ENCODE measurements at regions not wholly inside any gene's neighbourhood (a gene's known extent, or its start where the extent isn't known, plus 50 kb on each side); places are given as distances from the start of the nearest gene placed in this dataset.
"Not testable (repeated sequence)": the region's sequence is repeated elsewhere in the genome, so short reads cannot be mapped to it uniquely, and the experiment has no call there.

DNA sequence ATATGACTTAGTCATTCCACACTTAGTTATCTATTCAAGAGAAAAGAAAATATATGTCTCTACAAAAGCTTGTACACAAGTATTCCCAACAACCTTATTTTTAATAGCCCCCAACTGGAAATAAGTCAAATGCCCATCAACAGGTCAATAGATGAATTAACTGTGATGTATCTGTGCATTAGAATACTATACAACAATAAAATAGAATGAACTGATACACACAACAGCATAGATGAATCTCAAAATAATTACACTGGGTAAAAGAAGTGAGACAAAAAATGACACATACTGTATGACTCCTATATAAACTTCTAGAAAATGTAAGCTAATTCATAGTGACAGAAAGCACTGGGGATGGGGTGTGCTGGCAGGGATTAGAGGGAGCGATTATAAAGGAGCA is 354.1 kb upstream of the DIPK2B start:
- H3K9me3 ChIP-seq (ENCODE audit: low read depth, low read length) = no peaks in the 10 kb centered on the region
- no peaks in the 10 kb centered on the region for H3K79me2 ChIP-seq (ENCODE audit: insufficient read depth, low read length)
- no peak overlapping the region for H2AFZ ChIP-seq (ENCODE audit: low read length)
- no peaks in the 10 kb centered on the region for H3K36me3 ChIP-seq (ENCODE audit: insufficient read depth, low read length)
- TF ChIP-seq, protein P1, sequence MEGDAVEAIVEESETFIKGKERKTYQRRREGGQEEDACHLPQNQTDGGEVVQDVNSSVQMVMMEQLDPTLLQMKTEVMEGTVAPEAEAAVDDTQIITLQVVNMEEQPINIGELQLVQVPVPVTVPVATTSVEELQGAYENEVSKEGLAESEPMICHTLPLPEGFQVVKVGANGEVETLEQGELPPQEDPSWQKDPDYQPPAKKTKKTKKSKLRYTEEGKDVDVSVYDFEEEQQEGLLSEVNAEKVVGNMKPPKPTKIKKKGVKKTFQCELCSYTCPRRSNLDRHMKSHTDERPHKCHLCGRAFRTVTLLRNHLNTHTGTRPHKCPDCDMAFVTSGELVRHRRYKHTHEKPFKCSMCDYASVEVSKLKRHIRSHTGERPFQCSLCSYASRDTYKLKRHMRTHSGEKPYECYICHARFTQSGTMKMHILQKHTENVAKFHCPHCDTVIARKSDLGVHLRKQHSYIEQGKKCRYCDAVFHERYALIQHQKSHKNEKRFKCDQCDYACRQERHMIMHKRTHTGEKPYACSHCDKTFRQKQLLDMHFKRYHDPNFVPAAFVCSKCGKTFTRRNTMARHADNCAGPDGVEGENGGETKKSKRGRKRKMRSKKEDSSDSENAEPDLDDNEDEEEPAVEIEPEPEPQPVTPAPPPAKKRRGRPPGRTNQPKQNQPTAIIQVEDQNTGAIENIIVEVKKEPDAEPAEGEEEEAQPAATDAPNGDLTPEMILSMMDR (IDR thresholded peaks at IDR 0.05; ENCODE audit: extremely low read depth, low read depth, low read length) = no peak
- no peak overlapping the region for H3K4me3 ChIP-seq (ENCODE audit: insufficient read depth, low read length)
- peaks cover 24% of the 10 kb centered on the region for H3K27me3 ChIP-seq (ENCODE audit: insufficient read depth, low read length)
- H3K4me1 ChIP-seq (ENCODE audit: insufficient read depth, low read length) = no peaks in the 10 kb centered on the region
- H3K4me2 ChIP-seq (ENCODE audit: insufficient read depth, low read length) = no peak overlapping the region
- H4K20me1 ChIP-seq (ENCODE audit: insufficient read depth, low read length) = no peaks in the 10 kb centered on the region
- no peak overlapping the region for H3K27ac ChIP-seq (ENCODE audit: low read depth, low read length)
- no peak for DNase-seq (ENCODE audit: insufficient read length, low spot score, missing footprints)

DNA sequence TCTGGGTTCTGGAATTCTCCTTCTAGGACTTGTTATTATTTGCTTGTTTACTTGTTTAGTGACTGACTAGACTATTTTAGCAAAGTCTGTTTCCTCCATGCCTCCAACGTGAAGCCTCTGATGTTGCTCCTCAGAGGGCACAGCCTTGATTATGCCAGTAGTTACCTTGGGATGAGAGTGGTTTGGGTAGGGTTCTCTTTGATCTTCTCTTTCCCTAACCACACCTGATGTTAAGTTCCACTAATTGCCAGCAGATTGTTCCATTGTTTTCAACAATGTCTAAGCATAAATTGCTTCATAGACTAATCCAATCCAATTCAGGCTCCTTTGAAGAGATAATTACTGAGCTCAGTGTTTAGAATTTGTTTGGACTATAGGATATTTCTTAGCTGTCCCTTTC is 352.7 kb upstream of the DIPK2B start:
- no peak overlapping the region for H3K4me3 ChIP-seq (ENCODE audit: insufficient read depth, low read length)
- H3K79me2 ChIP-seq (ENCODE audit: insufficient read depth, low read length) = no peaks in the 10 kb centered on the region

DNA sequence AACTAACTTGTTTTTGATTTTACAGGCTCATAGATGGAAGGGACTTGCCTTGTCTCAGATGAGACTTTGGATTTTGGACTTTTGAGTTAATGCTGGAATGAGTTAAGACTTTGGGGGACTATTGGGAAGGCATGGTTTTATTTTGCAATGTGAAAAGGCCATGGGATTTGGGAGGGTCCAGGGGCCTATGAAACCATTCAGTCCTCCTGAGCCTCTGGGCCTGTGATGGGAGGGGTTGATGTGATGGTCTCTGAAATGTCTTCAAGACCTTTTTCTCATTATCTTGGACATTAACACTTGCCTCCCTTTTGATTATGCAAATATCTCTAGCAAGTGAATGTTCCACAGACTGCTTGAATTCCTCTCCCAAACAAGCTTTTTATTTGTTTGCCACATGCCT is 346.0 kb upstream of the DIPK2B start:
- DNase-seq (ENCODE audit: insufficient read length, low spot score, missing footprints) = not testable (repeated sequence)

More for the DNA sequence above, 352.7 kb upstream of the DIPK2B start:
- H2AFZ ChIP-seq (ENCODE audit: low read length) = no peak overlapping the region
- peaks cover 27% of the 10 kb centered on the region for H3K27me3 ChIP-seq (ENCODE audit: insufficient read depth, low read length)
- H4K20me1 ChIP-seq (ENCODE audit: insufficient read depth, low read length) = no peaks in the 10 kb centered on the region
- H3K4me1 ChIP-seq (ENCODE audit: insufficient read depth, low read length) = no peaks in the 10 kb centered on the region
- H3K27ac ChIP-seq (ENCODE audit: low read depth, low read length) = no peak overlapping the region
- H3K36me3 ChIP-seq (ENCODE audit: insufficient read depth, low read length) = no peaks in the 10 kb centered on the region
- TF ChIP-seq, protein P1 (IDR thresholded peaks at IDR 0.05; ENCODE audit: extremely low read depth, low read depth, low read length) = no peak
- no peak for DNase-seq (ENCODE audit: insufficient read length, low spot score, missing footprints)
- H3K9me3 ChIP-seq (ENCODE audit: low read depth, low read length) = no peaks in the 10 kb centered on the region
- no peak overlapping the region for H3K4me2 ChIP-seq (ENCODE audit: insufficient read depth, low read length)

DNA sequence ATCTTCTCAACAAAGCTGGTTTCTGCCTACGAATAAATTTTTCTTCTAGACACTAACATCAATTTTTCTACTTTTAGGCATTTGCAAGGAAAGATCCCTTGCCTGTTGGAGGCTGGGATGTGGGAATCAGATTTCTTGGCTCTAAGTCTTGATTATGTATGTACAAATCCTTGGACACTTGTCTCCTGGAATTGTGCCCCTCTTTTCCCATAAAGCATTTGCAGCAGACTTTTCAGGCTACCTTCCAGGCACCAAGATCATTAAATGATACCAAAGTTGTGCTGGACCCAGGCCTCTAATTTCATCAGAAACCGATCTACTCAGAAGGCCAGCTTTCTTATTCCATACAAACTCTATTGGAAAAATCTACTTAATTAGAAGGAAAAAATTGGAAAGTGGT is 339.5 kb upstream of the DIPK2B start:
- DNase-seq (ENCODE audit: insufficient read length, low spot score, missing footprints) = no peak
- H3K9me3 ChIP-seq (ENCODE audit: low read depth, low read length) = no peaks in the 10 kb centered on the region
- H3K36me3 ChIP-seq (ENCODE audit: insufficient read depth, low read length) = no peaks in the 10 kb centered on the region
- H3K79me2 ChIP-seq (ENCODE audit: insufficient read depth, low read length) = no peaks in the 10 kb centered on the region
- TF ChIP-seq, protein P1 (IDR thresholded peaks at IDR 0.05; ENCODE audit: extremely low read depth, low read depth, low read length) = no peak
- no peaks in the 10 kb centered on the region for H4K20me1 ChIP-seq (ENCODE audit: insufficient read depth, low read length)
- H3K27me3 ChIP-seq (ENCODE audit: insufficient read depth, low read length) = peaks cover 13% of the 10 kb centered on the region
- H3K4me2 ChIP-seq (ENCODE audit: insufficient read depth, low read length) = no peak overlapping the region
- H3K4me3 ChIP-seq (ENCODE audit: insufficient read depth, low read length) = no peak overlapping the region
- no peak overlapping the region for H2AFZ ChIP-seq (ENCODE audit: low read length)
- no peak overlapping the region for H3K27ac ChIP-seq (ENCODE audit: low read depth, low read length)
- H3K4me1 ChIP-seq (ENCODE audit: insufficient read depth, low read length) = no peaks in the 10 kb centered on the region

More for the DNA sequence above, 346.0 kb upstream of the DIPK2B start:
- H3K4me2 ChIP-seq (ENCODE audit: insufficient read depth, low read length); H3K4me3 ChIP-seq (ENCODE audit: insufficient read depth, low read length); H4K20me1 ChIP-seq (ENCODE audit: insufficient read depth, low read length); H3K4me1 ChIP-seq (ENCODE audit: insufficient read depth, low read length); H2AFZ ChIP-seq (ENCODE audit: low read length); H3K9me3 ChIP-seq (ENCODE audit: low read depth, low read length); H3K79me2 ChIP-seq (ENCODE audit: insufficient read depth, low read length); H3K36me3 ChIP-seq (ENCODE audit: insufficient read depth, low read length); H3K27ac ChIP-seq (ENCODE audit: low read depth, low read length): not testable (repeated sequence)
- peaks cover 10% of the 10 kb centered on the region for H3K27me3 ChIP-seq (ENCODE audit: insufficient read depth, low read length)
